ENCODE measurements at regions not wholly inside any gene's neighbourhood (a gene's known extent, or its start where the extent isn't known, plus 50 kb on each side); places are given as distances from the start of the nearest gene placed in this dataset.

- CTCF ChIA-PET = no interaction called here
Measured at GRCh38 chrX:142068365-142068764, 136.7 kb downstream of the MAGEC2 start.

GRCh38 chrX:142060191-142060590, 144.9 kb downstream of the MAGEC2 start:
- POLR2A ChIA-PET = no interaction called here
- TF ChIP-seq CTCF (IDR thresholded peaks at IDR 0.05; ENCODE audit: control extremely low read depth, extremely low read depth, low read depth, missing control alignments) = no peak
- CTCF ChIA-PET = no interaction called here
- no peak for DNase-seq (ENCODE audit: extremely low spot score)

More at GRCh38 chrX:142068365-142068764, 136.7 kb downstream of the MAGEC2 start:
- DNase-seq (ENCODE audit: extremely low spot score) = no peak
- TF ChIP-seq CTCF (IDR thresholded peaks at IDR 0.05; ENCODE audit: control extremely low read depth, extremely low read depth, low read depth, missing control alignments) = no peak
- POLR2A ChIA-PET = no interaction called here

- no peak for DNase-seq (ENCODE audit: extremely low spot score)
- ChIA-PET CTCF (no interaction called here), POLR2A (no interaction called here)
- no peak for TF ChIP-seq CTCF (IDR thresholded peaks at IDR 0.05; ENCODE audit: control extremely low read depth, extremely low read depth, low read depth, missing control alignments)
Measured at GRCh38 chrX:142054094-142054493, 150.4 kb downstream of the MAGEC1 start.

GRCh38 chrX:142052238-142052637, 148.5 kb downstream of the MAGEC1 start:
- CTCF ChIA-PET = no interaction called here
- POLR2A ChIA-PET = no interaction called here

GRCh38 chrX:142043196-142043595, 139.5 kb downstream of the MAGEC1 start:
- no peak for DNase-seq (ENCODE audit: extremely low spot score)
- no peak for TF ChIP-seq CTCF (IDR thresholded peaks at IDR 0.05; ENCODE audit: control extremely low read depth, extremely low read depth, low read depth, missing control alignments)
- ChIA-PET POLR2A (no interaction called here), CTCF (interaction anchor here (0.9 kb wide), 1 partner anchor 14 kb away, joined by 3 read pairs; no protein-coding TSS in a partner anchor)

More at GRCh38 chrX:142052238-142052637, 148.5 kb downstream of the MAGEC1 start:
- TF ChIP-seq CTCF (IDR thresholded peaks at IDR 0.05; ENCODE audit: control extremely low read depth, extremely low read depth, low read depth, missing control alignments) = no peak
- no peak for DNase-seq (ENCODE audit: extremely low spot score)

GRCh38 chrX:142040906-142041305, 137.2 kb downstream of the MAGEC1 start:
- no peak for DNase-seq (ENCODE audit: extremely low spot score)
- no peak for TF ChIP-seq CTCF (IDR thresholded peaks at IDR 0.05; ENCODE audit: control extremely low read depth, extremely low read depth, low read depth, missing control alignments)
- ChIA-PET CTCF (no interaction called here), POLR2A (no interaction called here)

- DNase-seq (ENCODE audit: extremely low spot score) = no peak
- POLR2A ChIA-PET = no interaction called here
- no peak for TF ChIP-seq CTCF (IDR thresholded peaks at IDR 0.05; ENCODE audit: control extremely low read depth, extremely low read depth, low read depth, missing control alignments)
- CTCF ChIA-PET = no interaction called here
Measured at GRCh38 chrX:142036116-142036515, 132.4 kb downstream of the MAGEC1 start.
